ENCODE measurements at regions not wholly inside any gene's neighbourhood (a gene's known extent, or its start where the extent isn't known, plus 50 kb on each side); places are given as distances from the start of the nearest gene placed in this dataset.

- DNase-seq (ENCODE audit: low read depth in 2 of 2), result no peak
Observed at GRCh38 chr10:60666221-60666620, 112.1 kb upstream of the CDK1 start.

DNA sequence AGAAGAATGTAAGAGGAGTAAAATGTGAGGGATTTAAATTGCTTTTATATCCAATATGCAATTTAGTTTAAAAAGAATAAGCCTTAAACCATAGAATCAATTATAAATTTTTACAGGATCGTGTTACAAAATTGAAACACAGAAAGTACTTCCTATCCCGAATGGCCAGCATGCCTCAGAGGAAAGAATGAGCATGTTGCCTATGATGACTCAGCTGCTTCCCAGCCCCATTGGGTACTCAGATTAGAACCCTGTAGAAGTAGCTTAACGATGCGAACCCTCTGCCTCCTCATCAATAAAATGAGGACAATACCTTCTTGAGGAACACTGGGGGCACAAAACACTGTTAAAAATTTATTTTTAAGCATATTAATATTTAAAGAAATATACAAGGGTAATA lies 113.4 kb upstream of the CDK1 start:
- no peak for DNase-seq (ENCODE audit: low read depth in 2 of 2)

GRCh38 chr10:60663850-60664249 lies 114.4 kb upstream of the CDK1 start:
- no peak for DNase-seq (ENCODE audit: low read depth in 2 of 2)

GRCh38 chr10:60662917-60663614 lies 115.2 kb upstream of the CDK1 start:
- peak in 1 of 2 donors; percentile 6 for DNase-seq (ENCODE audit: low read depth in 2 of 2)

GRCh38 chr10:60661637-60662036 lies 116.6 kb upstream of the CDK1 start:
- DNase-seq (ENCODE audit: low read depth in 2 of 2), result peak in 1 of 2 donors; percentile 10

- no peak for DNase-seq (ENCODE audit: low read depth in 2 of 2)
Observed at GRCh38 chr10:60660625-60661024, 117.7 kb upstream of the CDK1 start.

GRCh38 chr10:60654813-60655464 lies 123.3 kb upstream of the CDK1 start:
- DNase-seq (ENCODE audit: low read depth in 2 of 2), result peak in 1 of 2 donors; percentile 9

DNA sequence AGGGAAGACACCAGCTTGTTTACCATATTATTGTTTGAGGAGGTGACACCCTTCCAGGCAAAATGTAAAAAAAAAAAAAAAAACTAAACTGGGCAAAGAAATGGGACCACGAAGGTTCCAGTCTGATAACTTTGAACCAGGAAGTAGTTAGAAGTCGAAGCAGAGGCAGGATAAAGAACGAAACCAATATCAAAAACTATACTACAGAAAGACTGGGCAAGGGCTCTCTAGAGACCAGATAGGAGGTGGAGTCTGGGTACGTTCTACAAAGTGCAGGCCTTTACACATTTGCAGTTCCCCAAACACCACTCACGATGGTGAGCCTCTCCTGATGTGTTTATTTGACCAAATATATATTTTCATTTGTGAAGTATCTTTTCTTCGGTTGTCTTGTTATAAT lies 125.7 kb upstream of the CDK1 start:
- DNase-seq (ENCODE audit: low read depth in 2 of 2), result no peak

DNA sequence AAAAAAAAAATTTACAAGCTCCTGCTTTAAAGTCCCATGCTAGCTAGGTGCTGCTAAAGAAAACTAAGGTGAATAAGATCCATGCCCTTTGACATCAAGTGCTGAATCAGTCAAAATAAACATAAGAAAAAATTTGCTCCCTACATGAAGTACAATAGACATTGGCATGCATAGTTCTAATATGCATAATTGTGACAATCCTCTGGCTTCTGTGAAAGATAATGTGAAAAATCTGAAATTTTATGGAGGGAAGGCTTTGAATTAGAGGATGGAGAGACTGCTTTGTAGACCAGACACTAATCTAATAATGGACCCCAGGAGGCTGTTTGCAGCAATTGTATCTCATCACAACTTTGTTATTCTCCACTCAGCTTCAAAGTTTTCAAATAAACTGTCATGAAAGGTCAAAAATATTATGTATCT lies 127.9 kb upstream of the CDK1 start:
- no peak for DNase-seq (ENCODE audit: low read depth in 2 of 2)

DNA sequence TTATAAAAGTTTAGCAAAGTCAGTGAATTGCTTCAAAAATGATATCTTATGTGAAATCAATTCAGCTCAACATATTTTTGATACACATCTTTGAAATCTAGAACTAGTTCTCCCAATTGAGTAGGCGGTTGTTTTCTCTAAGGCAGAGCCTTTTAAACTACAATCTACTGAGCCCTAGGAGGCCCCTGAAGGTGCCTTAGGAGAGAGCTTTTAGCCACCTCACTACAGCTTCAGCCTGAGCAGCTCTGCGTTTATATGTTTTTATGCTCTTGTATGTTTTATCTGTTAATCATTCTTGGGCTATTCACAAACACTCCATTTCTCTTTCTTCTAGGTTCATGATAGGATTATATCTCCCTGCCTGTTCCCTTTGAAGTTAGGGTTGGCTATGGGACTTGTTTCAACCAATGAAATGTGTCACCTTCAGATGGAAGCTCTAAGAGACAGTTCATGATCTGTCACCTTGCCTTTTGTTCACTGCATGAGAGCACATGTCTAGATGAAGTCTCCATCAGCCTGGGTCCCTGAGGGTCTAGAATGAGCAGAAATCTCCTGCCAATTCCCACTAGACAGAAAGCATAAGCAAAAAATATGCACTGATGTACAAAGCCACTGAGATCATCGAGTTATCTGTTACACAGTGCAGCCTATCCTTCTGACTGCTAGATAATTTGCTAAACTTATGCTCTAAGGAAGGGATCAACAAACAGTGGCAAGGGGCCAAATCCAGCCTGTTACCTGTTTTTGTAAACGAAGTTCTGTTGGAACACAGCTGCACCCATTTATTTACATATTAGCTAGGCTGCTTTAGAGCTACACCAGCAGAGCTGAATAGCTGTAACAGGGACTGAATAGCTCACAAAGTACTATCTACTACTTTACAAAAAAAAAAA lies 128.5 kb upstream of the CDK1 start:
- DNase-seq (ENCODE audit: low read depth in 2 of 2), result no peak

DNA sequence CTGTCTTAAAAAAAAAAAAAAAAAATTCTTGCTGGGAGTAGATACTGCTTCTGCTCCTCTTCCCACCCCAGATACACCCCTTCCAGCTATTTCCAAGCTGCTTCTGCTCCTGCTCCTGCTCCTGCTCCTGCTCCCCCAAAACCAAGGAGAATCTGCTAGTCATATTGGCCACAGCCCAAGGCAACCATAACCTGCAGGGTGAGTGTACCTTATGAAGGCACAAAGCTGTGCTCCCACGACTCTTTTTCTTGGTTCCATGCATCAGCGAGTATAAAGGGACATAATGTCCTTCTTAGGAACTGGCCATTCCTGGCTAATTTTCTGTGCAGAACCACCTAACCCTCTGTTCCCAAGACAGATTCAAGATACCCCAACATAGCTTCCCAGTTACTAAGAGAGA lies 129.5 kb upstream of the CDK1 start:
- no peak for DNase-seq (ENCODE audit: low read depth in 2 of 2)

GRCh38 chr10:60646966-60647796 lies 131.1 kb upstream of the CDK1 start:
- peak; percentile 63 to 79 for DNase-seq (ENCODE audit: low read depth in 2 of 2)

DNA sequence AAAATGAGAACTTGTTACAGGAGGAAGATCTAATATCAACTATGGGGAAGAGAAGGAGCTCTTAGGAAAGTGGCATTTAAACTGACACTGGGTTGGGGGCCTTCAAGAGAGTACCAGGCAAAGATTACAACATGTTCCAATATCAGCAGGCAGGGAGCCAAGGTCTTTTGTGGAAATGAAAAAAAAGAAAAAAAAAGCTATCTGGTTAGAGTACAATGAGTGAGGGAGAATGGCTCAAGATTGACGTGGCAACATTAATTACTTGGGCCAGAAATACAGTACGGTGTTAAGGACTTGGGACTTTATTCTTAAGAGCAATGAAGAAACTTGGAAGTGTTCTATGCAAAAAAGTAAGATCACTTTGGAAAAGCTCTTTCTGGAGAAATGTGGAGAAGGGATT lies 132.3 kb upstream of the CDK1 start:
- DNase-seq (ENCODE audit: low read depth in 2 of 2), result peak in 1 of 2 donors; percentile 12

DNA sequence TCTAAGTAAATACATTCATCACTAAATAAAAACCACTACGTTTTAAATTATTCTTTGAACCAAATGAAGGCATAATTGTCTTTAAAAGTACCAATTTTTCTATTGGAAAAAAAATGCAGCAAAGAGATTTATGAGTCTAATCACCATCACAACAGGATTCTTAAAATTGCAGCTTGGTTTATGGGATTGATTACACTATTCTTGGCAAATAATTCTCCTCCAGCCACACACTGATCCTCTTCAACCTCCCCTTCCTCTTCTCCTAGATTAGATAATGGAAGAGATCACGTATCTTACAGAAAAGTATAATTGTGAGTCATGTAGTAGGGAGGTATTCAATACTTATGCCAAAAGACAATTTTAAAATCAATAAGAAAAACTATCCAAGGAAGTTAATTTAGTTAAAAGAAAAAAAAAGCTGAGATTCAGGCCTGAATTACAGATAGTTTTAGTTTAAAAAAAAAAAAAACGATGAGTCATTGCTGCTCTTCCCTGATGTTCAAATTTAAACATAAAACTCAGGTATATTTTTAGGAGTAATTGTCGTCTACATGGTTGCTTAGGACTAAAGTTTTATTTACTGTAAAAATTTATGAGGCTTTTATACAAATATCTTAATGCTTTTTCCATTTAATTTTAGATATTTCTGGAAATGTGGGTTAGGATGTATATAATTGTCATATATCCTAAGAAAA lies 133.7 kb upstream of the CDK1 start:
- no peak for DNase-seq (ENCODE audit: low read depth in 2 of 2)

GRCh38 chr10:60643874-60644273 lies 134.4 kb upstream of the CDK1 start:
- DNase-seq (ENCODE audit: low read depth in 2 of 2), result no peak

- DNase-seq (ENCODE audit: low read depth in 2 of 2), result no peak
Observed at GRCh38 chr10:60629332-60629731, 148.9 kb upstream of the CDK1 start.

DNA sequence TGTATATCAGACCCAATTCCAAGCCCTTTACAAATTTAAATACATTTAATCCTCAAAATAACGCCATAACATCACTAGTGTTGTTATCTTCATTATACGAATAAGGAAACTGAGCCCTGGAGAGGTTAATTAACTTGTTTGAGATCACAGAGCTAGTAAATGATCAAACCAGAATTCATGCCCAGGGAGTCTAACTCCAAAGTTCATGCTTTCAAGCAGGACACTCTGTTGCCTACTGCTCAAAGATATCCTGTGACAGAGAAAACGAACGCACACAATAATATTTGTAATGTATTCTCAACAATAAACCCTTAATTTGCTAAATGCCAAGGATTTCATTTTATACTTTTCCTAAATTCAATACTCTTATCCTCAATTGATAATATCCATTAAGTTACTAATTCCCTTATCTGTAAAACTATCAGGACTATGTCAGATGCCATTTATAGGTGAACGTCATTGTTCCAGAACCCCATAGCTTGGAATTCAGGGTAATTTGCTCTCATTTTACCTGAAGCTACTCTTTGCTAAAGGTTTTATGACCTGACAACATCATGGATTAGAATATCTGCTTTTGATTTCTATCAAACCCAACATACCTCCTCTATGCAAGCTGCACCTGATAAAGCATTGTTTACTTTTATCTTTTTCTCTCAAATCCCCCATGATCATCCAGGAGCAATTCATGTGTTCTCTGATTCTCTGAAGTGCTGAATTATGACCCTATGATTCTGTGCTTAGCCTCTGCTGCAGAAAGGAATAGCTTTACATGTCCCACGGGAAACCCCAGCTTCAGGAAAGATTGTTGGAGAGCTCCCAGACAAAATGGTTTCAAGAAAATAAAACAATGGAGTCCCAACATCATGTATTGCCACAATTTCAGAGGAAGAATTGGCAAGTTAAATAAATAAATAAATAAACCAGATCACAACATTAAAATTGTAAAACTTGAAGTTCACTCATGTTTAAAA lies 150.2 kb upstream of the CDK1 start:
- DNase-seq (ENCODE audit: low read depth in 2 of 2), result no peak

- DNase-seq (ENCODE audit: low read depth in 2 of 2), result no peak
Observed at GRCh38 chr10:60626037-60626436, 152.2 kb upstream of the CDK1 start.

- no peak for DNase-seq (ENCODE audit: low read depth in 2 of 2)
Observed at GRCh38 chr10:60623627-60624026, 154.7 kb upstream of the CDK1 start.

GRCh38 chr10:60621018-60621417 lies 157.3 kb upstream of the CDK1 start:
- DNase-seq (ENCODE audit: low read depth in 2 of 2), result no peak
